HG03139 (cell line): ENCODE measurements at regions not wholly inside any gene's neighbourhood (a gene's known extent, or its start where the extent isn't known, plus 50 kb on each side); places are given as distances from the start of the nearest gene placed in this dataset.
A peak's percentile ranks its signal among the peaks of the same experiment; 100 is the strongest.
"Not testable (repeated sequence)": the region's sequence is repeated elsewhere in the genome, so short reads cannot be mapped to it uniquely, and the experiment has no call there.

Experiments
- ATAC-seq: cut with Tn5 transposase; IDR thresholded peaks from one replicate; pipeline ENCODE4 v1.9.1; 2021; ENCODE audit not compliant: unreplicated experiment

DNA sequence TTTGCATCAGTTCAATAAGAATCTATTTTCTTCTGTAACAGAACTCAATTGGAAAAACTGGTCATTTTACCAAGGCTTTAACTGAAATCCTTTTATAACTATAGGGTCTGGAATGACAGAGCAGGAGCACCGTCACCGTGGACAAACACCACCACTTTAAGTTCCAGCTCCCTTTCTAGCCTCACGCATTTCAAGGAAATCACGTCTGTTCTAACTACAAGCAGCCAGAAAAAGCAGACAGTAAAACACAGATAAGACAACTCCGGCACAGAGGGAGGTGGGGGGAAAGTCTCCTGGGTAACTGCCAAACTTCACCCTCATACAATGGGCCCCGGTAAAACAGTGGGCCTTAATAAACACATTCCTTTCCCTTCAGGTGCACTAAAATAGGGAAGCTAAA is 952.6 kb downstream of the STIM2 start:
- not testable (repeated sequence) for ATAC-seq

- not testable (repeated sequence) for ATAC-seq
Observed at GRCh38 chr4:27813699-27814425, 953.2 kb downstream of the STIM2 start.

DNA sequence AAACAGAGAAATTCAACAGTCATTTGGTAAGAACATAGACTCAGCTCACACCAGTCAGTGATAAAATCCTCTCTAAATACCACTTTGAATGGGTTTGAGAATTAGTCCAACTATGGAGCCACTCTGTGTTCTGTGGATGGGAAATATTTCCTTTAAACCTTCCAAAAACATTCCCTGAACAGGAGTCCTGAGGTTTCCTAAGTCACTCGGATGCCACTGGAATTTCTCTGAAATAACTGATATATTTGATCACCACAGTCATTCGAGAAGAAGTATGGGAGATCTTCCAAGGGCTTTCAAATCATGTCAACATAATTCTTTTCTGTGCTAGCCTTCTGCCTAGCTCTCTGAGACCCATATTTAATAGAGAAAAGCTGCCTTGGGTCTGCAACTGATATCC is 958.6 kb downstream of the STIM2 start:
- no peak for ATAC-seq

DNA sequence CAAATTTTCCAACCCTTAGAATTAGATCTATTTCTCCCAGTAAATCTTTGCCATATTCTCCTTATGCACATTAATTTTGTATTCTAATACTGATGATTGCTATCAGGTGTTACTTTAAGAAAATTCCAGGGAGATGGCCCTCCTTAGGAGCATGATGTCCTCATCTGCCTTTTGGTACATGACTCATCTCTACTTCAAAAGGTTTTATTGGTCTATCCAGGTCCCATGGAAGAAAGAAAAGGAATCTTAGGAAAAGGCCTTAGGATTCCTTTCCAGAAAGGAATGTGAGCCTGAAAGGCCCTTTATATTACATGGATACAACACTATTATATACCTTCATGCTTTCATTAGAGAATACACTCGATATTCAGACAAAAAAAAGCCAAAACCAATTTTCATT is 968.2 kb downstream of the STIM2 start:
- no peak for ATAC-seq

- no peak for ATAC-seq
Observed at GRCh38 chr4:27830251-27830650, 969.6 kb downstream of the STIM2 start.

DNA sequence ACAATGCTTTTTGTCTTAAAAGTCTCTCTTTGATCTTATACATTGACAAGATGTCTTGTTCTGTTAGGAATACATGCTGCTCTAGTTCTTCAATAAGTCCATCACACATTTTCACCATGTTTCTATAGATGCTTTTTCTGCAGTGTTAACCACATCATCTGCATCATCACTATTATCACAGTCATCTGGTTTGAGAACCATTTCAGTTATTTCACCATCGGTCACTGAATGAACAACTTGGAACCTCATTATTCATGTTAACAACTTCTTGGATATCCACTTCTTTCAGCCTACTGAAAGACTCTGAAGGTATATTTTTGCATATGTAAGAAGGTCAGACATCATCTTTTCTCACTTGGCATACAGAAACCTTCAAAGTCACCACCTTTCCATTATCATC is 975.2 kb downstream of the STIM2 start:
- no peak for ATAC-seq

DNA sequence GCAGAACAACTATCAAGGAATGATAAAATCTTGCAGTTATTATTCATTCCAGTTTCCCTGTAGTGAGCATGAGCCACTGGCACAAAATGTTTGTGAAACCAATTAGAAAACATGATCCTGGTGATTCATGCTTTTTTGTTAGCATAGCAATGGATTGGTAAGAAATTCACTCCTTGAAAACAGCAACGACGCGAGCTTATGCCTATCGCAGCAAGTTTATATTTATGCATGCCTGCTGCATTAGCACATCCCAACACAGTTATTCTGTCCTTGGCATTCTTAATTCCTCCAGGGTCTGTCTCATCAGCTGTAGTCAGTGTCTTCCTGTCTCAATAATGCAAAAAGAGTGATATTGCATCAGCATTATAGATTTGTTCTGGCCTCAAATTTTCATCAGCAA is 975.9 kb downstream of the STIM2 start:
- ATAC-seq = no peak

GRCh38 chr4:27843776-27844175 is 983.1 kb downstream of the STIM2 start:
- no peak for ATAC-seq

- no peak for ATAC-seq
Observed at GRCh38 chr4:27844376-27844775, 983.7 kb downstream of the STIM2 start.

- no peak for ATAC-seq
Observed at GRCh38 chr4:27846951-27847350, 986.3 kb downstream of the STIM2 start.

GRCh38 chr4:27861381-27861787 is 1000.7 kb downstream of the STIM2 start:
- no peak for ATAC-seq

DNA sequence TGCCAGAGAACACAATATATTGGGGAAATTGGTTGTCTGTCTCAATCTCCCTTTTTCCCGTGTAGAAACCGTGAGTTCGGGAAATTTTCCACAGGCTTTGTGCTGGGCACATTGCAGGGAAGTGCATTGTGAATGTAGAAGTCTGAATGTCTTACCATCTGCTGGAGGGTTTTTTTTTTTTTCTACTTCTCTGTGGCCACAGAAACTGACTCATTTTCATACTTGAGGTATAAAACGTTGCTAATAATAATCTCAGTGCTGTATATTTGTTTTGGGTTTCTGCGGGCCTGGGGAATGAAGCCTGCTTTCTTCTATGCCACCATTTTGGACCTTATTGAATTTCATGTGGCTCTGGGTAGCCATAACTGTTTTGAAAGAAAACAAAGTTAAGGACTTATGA is 1001.2 kb downstream of the STIM2 start:
- no peak for ATAC-seq

GRCh38 chr4:27873596-27873995 is 1013.0 kb downstream of the STIM2 start:
- ATAC-seq = no peak

- ATAC-seq = peak; percentile 72
Observed at GRCh38 chr4:27881705-27882104, 1021.1 kb downstream of the STIM2 start.

DNA sequence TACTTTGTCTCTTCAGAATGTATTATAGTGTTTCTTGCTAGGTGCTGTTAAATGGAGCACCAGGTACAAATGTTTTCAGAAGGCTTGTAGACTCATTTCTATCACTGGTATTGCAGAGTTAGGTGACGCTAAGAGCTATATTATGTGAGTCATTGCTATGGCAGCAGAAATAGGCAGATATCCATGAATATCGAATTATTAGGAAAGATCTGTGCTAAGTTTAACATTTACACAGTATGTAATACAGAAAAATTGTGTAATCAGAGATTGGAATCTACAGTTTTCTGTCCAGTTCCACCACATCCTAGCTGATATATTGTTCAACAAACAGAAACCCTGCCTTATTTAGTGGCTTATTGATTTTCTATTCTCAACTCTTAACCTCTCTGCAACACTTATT is 1025.5 kb downstream of the STIM2 start:
- no peak for ATAC-seq

GRCh38 chr4:27887646-27888045 is 1027.0 kb downstream of the STIM2 start:
- no peak for ATAC-seq

- no peak for ATAC-seq
Observed at GRCh38 chr4:27888505-27888904, 1027.9 kb downstream of the STIM2 start.

- no peak for ATAC-seq
Observed at GRCh38 chr4:27894951-27895350, 1034.3 kb downstream of the STIM2 start.

DNA sequence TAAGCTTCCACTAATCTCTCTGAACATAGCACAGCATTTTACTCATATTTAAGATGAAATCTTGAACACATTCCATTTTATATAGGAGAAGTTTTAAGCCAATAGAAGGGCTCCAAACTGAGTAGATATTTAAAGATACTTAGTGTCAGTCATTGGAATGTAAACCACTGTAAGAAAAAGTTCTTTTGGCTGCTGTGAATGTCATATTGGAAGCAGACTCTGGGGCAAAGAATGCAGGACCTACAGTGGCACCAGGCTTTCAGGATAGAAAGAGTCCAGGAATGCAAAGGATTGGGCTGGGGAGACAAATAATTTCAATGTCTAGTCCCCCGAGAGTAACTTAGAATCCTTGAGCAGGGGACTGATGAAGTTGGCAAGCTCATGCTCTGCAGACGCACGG is 1047.7 kb downstream of the STIM2 start:
- no peak for ATAC-seq

DNA sequence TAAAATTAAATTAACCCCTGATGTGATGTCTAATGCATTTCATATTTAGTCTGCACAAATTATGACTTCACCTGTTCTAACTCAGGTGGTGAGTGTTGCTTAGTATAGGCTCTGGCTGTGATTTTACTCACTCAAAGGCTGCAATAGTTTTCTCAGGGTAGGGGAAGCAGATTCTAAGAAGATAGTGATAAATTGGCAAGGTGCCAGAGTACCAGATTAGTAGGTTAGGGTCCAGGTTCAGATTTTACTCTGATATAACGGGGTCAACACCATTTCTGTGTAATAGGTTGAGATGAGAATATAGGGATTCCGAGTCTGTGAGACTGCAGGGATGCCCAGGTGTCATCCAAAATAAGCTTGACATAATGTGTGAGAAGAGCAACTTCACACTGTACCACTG is 1049.6 kb downstream of the STIM2 start:
- ATAC-seq = no peak

DNA sequence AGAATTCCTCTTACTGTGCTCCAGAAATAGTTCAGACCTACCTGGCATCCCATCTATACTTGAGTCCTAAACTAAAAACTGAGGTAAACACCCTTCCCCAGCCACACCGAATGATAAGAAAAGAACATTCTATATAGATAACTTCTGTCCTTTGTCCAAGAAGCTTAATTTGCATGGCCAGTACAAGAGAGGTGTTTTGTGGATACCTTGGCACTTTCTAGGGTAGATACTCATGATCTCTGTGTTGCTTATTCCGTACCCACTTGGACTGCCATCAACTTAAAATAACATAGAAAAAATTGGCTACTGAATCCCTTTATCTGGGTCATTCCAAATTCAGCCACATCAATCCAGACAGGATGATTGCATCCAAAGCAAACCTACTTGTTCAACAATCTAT is 1050.4 kb downstream of the STIM2 start:
- ATAC-seq = no peak

GRCh38 chr4:27913738-27914137 is 1053.1 kb downstream of the STIM2 start:
- ATAC-seq = no peak

GRCh38 chr4:27915822-27916221 is 1055.2 kb downstream of the STIM2 start:
- no peak for ATAC-seq
